AG10803 (cell line): ENCODE measurements at regions not wholly inside any gene's neighbourhood (a gene's known extent, or its start where the extent isn't known, plus 50 kb on each side); places are given as distances from the start of the nearest gene placed in this dataset.

Source experiments
- DNase-seq: peaks from one replicate; pipeline ENCODE4 v3.0.0; 2010; ENCODE audit warnings: low read depth
- H3K4me3 ChIP-seq: 2 replicates; pipeline ENCODE4 v1.5.1; 2011; ENCODE audit warnings: mild to moderate bottlenecking, low read length, control low read depth
- CTCF ChIP-seq: conservative IDR thresholded peaks from 2 replicates; pipeline ENCODE4 v1.5.1; 2011; ENCODE audit warnings: mild to moderate bottlenecking, low read length, control low read depth, inconsistent platforms

GRCh38 chr10:27413831-27414348 is 90.2 kb upstream of the RAB18 start:
- DNase-seq: no peak
- no peak for TF ChIP-seq CTCF
- H3K4me3 ChIP-seq: no peak overlapping the region

GRCh38 chr10:27413387-27413786 is 90.7 kb upstream of the RAB18 start:
- no peak for DNase-seq
- no peak for TF ChIP-seq CTCF
- H3K4me3 ChIP-seq: no peak overlapping the region

- no peak for DNase-seq
- TF ChIP-seq CTCF: no peak
- H3K4me3 ChIP-seq: no peak overlapping the region
These were observed 94.0 kb upstream of the RAB18 start for GRCh38 chr10:27410153-27410552.

- TF ChIP-seq CTCF: no peak
- DNase-seq: no peak
- H3K4me3 ChIP-seq: no peak overlapping the region
These were observed 96.8 kb upstream of the RAB18 start for GRCh38 chr10:27407271-27407670.

- no peak for TF ChIP-seq CTCF
- no peak for DNase-seq
- H3K4me3 ChIP-seq: no peak overlapping the region
These were observed 104.2 kb upstream of the RAB18 start for GRCh38 chr10:27399871-27400270.

- TF ChIP-seq CTCF: no peak
- DNase-seq: no peak
- H3K4me3 ChIP-seq: no peak overlapping the region
These were observed 110.1 kb upstream of the RAB18 start for GRCh38 chr10:27393961-27394360.

- no peak for TF ChIP-seq CTCF
- no peak for DNase-seq
- H3K4me3 ChIP-seq: no peak overlapping the region
These were observed 111.5 kb upstream of the RAB18 start for GRCh38 chr10:27392606-27393005.
